ENCODE measurements at regions not wholly inside any gene's neighbourhood (a gene's known extent, or its start where the extent isn't known, plus 50 kb on each side); places are given as distances from the start of the nearest gene placed in this dataset.

DNA sequence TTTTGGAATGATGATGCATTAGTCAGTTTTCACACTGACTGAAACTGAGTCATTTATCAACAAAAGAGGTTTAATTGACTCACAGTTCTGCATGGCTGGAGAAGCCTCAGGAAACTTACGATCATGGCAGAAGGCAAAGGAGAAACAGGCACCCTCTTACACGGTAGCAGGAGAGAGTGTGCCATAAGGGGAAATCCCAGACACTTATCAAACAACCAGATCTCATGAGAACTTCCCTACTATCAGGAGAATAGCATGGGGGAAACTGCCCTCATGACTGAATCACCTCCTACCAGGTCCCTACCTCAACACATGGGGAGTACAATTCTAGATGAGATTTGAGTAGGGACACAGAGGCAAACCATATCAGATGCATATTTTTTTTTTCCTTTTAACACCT is 504.5 kb upstream of the VRK2 start:
- FAIRE-seq (no peak), DNase-seq (ENCODE audit: low read depth in 1 of 2, low spot score in 2 of 2) (no peak)
- no peak overlapping the region for H3K4me2 ChIP-seq (ENCODE audit: insufficient read depth in 1 of 2, low read depth in 2 of 2, low read length in 2 of 2)
- no peak overlapping the region for H2BK120ac ChIP-seq (replicated peaks; ENCODE audit: low read depth, low read length)
- no peaks in the 10 kb centered on the region for H4K20me1 ChIP-seq (replicated peaks in 1 of 2; ENCODE audit: control insufficient read depth in 1 of 2, insufficient read depth in 2 of 2, low read length in 2 of 2)
- no peaks in the 10 kb centered on the region for H3K36me3 ChIP-seq (ENCODE audit: control insufficient read depth in 2 of 4, insufficient read depth in 4 of 4, low read length in 3 of 4)
- no peak overlapping the region for H3K14ac ChIP-seq (ENCODE audit: insufficient read length)
- H2BK5ac ChIP-seq (ENCODE audit: low read depth, low read length), result no peak overlapping the region
- ChIA-PET POLR2A (ENCODE audit: partially characterized antibody) (no interaction called here), CTCF (ENCODE audit: partially characterized antibody) (interaction anchor here (0.7 kb wide), 1 partner anchor 1376 kb away, joined by 3 read pairs; no protein-coding TSS in a partner anchor)
- H2AFZ ChIP-seq (ENCODE audit: low read length), result peak overlapping the region; percentile 85; the same call in 1 of the 2 replicates
- H3K56ac ChIP-seq (replicated peaks; ENCODE audit: insufficient read length, low read depth, low read length), result no peak overlapping the region
- peaks cover 0 to 3% (median 0%) of the 10 kb centered on the region in 4 experiments; a peak in 2 of 7 replicates for H3K4me1 ChIP-seq (replicated peaks in 1 of 4; ENCODE audit: control insufficient read depth in 3 of 4, insufficient read depth in 4 of 4, low read length in 3 of 4)
- H3K79me1 ChIP-seq (ENCODE audit: low read depth, low read length), result no peaks in the 10 kb centered on the region
- H3K27me3 ChIP-seq (replicated peaks in 1 of 4; ENCODE audit: control insufficient read depth in 3 of 4, extremely low read depth in 1 of 4, insufficient read depth in 3 of 4, low read length in 3 of 4), result no peaks in the 10 kb centered on the region
- no peak overlapping the region for H3K27ac ChIP-seq (ENCODE audit: low read depth, low read length)
- no peak overlapping the region for H3K23ac ChIP-seq (ENCODE audit: insufficient read length)
- H2BK15ac ChIP-seq (ENCODE audit: low read length), result no peak overlapping the region
- no peak overlapping the region for H4K91ac ChIP-seq (replicated peaks; ENCODE audit: insufficient read length, low read length)
- H4K8ac ChIP-seq (ENCODE audit: extremely low read depth, insufficient read depth, low read length), result no peak overlapping the region
- H2BK20ac ChIP-seq (ENCODE audit: low read length), result no peak overlapping the region
- no peaks in the 10 kb centered on the region for H3K23me2 ChIP-seq (ENCODE audit: low read depth, low read length)
- H3K18ac ChIP-seq (ENCODE audit: extremely low read depth, low read length), result no peak overlapping the region
- no peak overlapping the region for H3K9ac ChIP-seq (replicated peaks in 1 of 4; ENCODE audit: extremely low read depth in 1 of 4, low read depth in 3 of 4, low read length in 3 of 4)
- TF ChIP-seq ZNF274 (IDR thresholded peaks at IDR 0.05; ENCODE audit: borderline replicate concordance, extremely low read depth, low read length), result no peak
- no peak for TF ChIP-seq TCF12 (IDR thresholded peaks at IDR 0.05; ENCODE audit: low read depth, low read length)
- TF ChIP-seq RXRA (IDR thresholded peaks at IDR 0.05; ENCODE audit: insufficient read depth, low read depth, low read length), result no peak
- no peak overlapping the region for H3K4ac ChIP-seq (replicated peaks; ENCODE audit: insufficient read length, low read depth, low read length)
- no peak overlapping the region for H2AK5ac ChIP-seq (ENCODE audit: low read depth, low read length)
- no peak overlapping the region for H4K5ac ChIP-seq (ENCODE audit: insufficient read length, low read depth, low read length)
- H3K9me3 ChIP-seq (ENCODE audit: insufficient read depth in 2 of 2, low read depth in 1 of 2, low read length in 1 of 2), result no peaks in the 10 kb centered on the region
- 94% methylated on average over 2 of the region's 2 CpGs; no CpG with 5 or more reads in 1 of the 2 experiments for WGBS, 2 experiments (ENCODE audit: extremely low coverage in 1 of 2, insufficient coverage in 1 of 2, insufficient read length in 1 of 2, insufficient replicate concordance in 2 of 2, low coverage in 1 of 2, low lambda C conversion rate in 2 of 2, missing lambda C conversion rate in 1 of 2)
- no peak overlapping the region for H3K4me3 ChIP-seq (ENCODE audit: extremely low read depth in 1 of 4, insufficient read depth in 2 of 4, low read depth in 3 of 4, low read length in 4 of 4)
- no peaks in the 10 kb centered on the region for H3K79me2 ChIP-seq (ENCODE audit: control insufficient read depth in 1 of 2, insufficient read depth in 2 of 2, low read length in 2 of 2)
- no peak overlapping the region for H2BK12ac ChIP-seq (ENCODE audit: low read depth, low read length)

All from H1 (cell line).